Uterus (tissue), 2 donors: ENCODE measurements at regions not wholly inside any gene's neighbourhood (a gene's known extent, or its start where the extent isn't known, plus 50 kb on each side); places are given as distances from the start of the nearest gene placed in this dataset.

Experiments
- CTCF ChIP-seq, 4 experiments: fragments of 200-600 bp in 2 of 4; fragments of 450-650 bp in 2 of 4; sonication (generic) in 2 of 4; IDR thresholded peaks; one replicate each; pipeline ENCODE4 v1.5.1; 2016 to 2019; ENCODE audit warnings: antibody characterized with exemption in 4 of 4, mild to moderate bottlenecking in 2 of 4, moderate library complexity in 1 of 4
- POLR2A ChIP-seq, 2 donors: fragments of 450-650 bp; IDR thresholded peaks; one replicate each; pipeline ENCODE4 v1.6.1; 2016; ENCODE audit warnings: antibody characterized with exemption in 2 of 2, mild to moderate bottlenecking in 1 of 2, moderate library complexity in 1 of 2

GRCh38 chr15:25987638-25988037 is 124.5 kb upstream of the ATP10A start:
- TF ChIP-seq CTCF (IDR thresholded peaks at IDR 0.05): no peak
- no peak for TF ChIP-seq POLR2A (IDR thresholded peaks at IDR 0.05)
